22Rv1 (cell line): ENCODE measurements at regions not wholly inside any gene's neighbourhood (a gene's known extent, or its start where the extent isn't known, plus 50 kb on each side); places are given as distances from the start of the nearest gene placed in this dataset.
A peak's percentile ranks its signal among the peaks of the same experiment; 100 is the strongest.

Source experiments
- H3K27ac ChIP-seq: fragments of 450-650 bp; 2 replicates; pipeline ENCODE4 v1.5.1; 2017
- ZFX ChIP-seq: fragments of 450-650 bp; IDR thresholded peaks from 2 replicates; pipeline ENCODE4 v1.6.1; 2017; ENCODE audit warnings: antibody characterized with exemption, borderline replicate concordance
- TF ChIP-seq, protein P1 (sequence below): fragments of 450-650 bp; IDR thresholded peaks from 2 replicates; pipeline ENCODE4 v1.5.1; 2017; ENCODE audit warnings: mild to moderate bottlenecking

DNA sequence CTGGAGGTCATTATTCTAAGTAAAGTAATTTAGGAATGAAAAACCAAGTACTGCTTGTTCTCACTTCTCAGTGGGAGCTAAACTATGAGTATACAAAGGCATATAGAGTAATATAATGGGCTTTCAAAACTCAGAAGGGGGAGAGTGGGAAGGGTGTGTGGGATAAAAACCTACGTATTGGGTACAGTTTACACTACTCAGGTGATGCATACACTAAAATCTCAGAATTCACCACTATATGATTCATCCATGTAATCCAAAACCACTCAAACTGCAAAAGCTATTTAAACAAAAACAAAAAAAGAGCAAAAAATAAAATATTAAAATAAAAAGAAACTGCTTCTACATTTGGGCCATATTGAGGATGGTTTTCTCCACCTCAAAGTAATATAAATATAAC, 623.3 kb downstream of the NSUN3 start:
- no peak overlapping the region for H3K27ac ChIP-seq
- TF ChIP-seq ZFX: no peak
- TF ChIP-seq, protein P1, sequence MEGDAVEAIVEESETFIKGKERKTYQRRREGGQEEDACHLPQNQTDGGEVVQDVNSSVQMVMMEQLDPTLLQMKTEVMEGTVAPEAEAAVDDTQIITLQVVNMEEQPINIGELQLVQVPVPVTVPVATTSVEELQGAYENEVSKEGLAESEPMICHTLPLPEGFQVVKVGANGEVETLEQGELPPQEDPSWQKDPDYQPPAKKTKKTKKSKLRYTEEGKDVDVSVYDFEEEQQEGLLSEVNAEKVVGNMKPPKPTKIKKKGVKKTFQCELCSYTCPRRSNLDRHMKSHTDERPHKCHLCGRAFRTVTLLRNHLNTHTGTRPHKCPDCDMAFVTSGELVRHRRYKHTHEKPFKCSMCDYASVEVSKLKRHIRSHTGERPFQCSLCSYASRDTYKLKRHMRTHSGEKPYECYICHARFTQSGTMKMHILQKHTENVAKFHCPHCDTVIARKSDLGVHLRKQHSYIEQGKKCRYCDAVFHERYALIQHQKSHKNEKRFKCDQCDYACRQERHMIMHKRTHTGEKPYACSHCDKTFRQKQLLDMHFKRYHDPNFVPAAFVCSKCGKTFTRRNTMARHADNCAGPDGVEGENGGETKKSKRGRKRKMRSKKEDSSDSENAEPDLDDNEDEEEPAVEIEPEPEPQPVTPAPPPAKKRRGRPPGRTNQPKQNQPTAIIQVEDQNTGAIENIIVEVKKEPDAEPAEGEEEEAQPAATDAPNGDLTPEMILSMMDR: no peak

DNA sequence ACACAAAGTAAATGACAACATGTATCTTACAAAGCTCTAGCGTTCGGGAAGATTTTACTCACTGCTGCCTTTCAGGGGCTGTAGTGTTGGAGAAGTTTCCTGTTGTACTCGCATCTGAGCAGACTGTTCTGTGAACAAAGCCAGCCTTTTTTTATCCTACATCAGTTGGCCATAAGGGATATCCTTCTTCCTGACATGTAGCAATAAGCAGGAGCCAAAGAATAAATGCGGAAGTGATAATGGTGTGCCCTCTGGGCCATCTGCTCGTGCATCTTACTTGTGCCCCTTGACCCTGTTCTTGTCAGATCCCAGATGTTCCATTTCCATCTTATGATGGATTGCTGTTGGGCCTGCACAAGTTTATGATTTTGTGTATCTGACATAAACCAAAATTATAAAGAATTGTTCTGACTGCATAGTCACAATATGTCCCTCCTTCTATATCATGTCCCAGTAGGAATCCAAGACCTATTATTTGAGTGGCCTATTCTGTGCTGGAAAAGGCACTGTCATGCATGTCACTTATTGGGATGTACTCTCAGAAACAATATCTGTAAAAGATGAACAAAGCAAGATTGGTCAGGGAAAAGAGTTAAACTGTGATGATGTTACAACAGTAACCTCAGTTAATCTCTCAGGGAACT, 631.3 kb downstream of the NSUN3 start:
- no peak for TF ChIP-seq ZFX
- H3K27ac ChIP-seq: no peak overlapping the region

DNA sequence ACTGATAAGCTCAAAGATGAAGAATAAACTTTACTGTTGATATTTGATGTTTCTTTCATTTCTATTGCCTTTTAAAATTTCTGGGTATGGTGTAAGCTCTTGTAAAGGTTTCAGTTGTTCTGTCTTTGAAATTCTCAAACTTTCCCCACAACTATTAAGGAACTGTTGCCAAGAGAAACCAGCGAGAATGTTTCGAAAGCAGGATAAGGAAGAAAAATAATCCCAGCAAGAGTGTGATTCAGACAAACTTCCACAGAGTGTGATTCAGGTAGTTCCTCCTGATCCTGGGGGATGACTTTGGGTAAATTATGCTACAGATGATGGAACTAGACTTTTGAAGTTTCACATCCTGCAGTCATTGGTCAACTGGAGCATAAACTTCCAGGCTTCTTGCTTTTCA, 632.0 kb downstream of the NSUN3 start:
- TF ChIP-seq, protein P1: no peak
- no peak for TF ChIP-seq ZFX
- H3K27ac ChIP-seq: no peak overlapping the region

DNA sequence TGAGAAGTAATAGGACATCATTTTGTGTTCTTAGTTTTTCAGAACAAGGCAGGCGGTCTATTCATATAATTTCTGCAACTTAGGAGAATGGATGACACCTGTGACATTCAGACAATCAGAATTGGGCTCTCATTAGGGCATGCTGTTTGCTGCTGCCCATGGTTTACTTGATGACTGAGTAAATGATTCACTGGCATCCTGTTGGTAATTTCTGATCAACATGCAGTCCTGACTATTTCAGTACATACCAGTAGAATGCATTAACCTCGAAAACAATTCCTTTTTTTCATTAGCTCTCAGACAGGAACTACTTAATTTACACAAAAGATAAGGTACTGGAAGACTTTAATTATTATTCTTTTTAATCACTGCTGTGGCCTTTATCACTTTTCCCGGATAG, 641.6 kb downstream of the NSUN3 start:
- no peak overlapping the region for H3K27ac ChIP-seq
- no peak for TF ChIP-seq ZFX
- TF ChIP-seq, protein P1: no peak

DNA sequence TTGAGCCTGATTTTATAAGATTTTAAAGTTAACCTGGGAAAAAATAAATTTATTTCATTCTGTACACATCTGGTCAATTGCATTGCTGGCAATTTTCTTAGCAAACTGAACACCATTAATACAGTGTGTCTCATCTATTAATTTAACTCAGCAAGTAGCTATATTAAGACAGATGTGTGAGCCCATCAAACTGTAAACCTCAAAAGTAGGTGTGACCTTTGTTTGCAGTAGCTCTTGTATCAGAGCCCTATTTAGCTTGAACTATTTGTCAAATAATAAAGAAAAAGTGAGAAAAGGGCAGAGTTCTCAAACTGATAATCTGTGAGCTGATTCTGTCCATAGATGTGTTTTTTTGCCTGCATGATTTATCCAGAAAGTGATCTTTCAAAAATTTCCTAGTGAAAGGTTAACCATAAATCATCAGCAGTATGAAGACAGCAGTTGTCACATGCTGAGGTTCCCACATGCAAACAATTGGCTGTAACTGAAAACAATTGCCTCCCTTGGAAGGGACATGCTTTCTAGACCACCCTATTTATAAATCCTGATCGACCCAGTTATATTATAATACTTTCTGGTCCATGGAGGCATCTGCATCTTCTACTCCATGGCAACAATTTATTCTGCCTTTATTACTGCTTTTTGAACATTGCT, 646.5 kb downstream of the NSUN3 start:
- no peak for TF ChIP-seq ZFX
- TF ChIP-seq, protein P1: no peak

DNA sequence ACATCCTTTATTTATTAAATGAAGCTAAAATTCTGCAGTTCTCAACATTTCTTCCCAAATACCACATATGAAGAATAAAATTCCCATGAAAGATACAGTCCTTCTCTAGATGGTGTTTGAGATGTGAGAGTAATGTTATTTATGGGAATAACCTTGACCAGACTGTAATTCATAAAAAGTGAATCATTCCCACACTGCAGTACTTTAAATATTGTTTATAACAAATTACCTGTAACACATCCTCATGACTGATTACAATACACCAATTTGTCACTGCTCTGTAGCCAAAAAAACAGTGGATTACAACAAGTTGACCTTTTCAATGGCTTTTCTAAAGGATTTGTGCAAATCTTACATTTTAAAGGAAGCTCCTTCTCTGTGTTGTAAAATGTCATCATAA, 651.3 kb downstream of the NSUN3 start:
- H3K27ac ChIP-seq: no peak overlapping the region
- TF ChIP-seq, protein P1: no peak
- no peak for TF ChIP-seq ZFX

More for the DNA sequence above, 646.5 kb downstream of the NSUN3 start:
- H3K27ac ChIP-seq: no peak overlapping the region

DNA sequence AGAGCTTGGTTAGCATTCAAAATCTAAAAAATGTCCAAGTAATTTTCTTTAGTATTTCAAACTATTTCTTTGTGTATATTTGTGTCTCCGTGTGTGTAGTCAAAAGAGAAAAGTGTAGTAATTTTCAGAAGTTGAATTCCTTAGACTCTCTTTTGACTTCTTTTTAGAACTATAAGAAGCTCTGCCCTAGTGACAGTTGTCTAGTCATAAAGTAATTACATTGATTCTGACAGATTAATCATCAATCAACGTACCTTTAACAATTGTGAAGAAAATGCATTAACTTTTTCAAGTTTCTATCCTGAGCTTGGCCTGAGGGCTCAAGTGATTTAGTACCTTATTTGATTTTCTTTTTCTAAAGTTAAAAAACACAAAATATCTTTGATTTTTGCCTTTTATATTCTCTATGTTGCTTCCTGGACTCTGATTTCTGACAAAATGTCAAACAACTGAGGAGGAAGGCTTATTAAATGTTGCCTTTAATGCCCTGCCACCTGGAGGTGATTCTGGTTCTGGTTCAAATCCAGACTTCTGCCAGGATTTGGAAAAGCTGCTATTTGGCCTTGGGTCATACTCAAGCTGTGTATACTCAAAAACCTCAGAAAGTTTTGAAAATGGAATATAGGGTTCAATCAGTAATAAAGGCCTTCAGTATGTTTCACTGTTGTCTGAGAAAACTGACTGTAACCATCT, 653.6 kb downstream of the NSUN3 start:
- no peak overlapping the region for H3K27ac ChIP-seq
- TF ChIP-seq, protein P1: peak; percentile 44
- TF ChIP-seq ZFX: no peak
